ENCODE measurements at regions not wholly inside any gene's neighbourhood (a gene's known extent, or its start where the extent isn't known, plus 50 kb on each side); places are given as distances from the start of the nearest gene placed in this dataset.

- Histone ChIP-seq H3K27me3 (replicated peaks in 1 of 4; ENCODE audit: control insufficient read depth in 3 of 4, extremely low read depth in 1 of 4, insufficient read depth in 3 of 4, low read length in 3 of 4) (no peaks in the 10 kb centered on the region), H4K91ac (replicated peaks; ENCODE audit: insufficient read length, low read length) (no peak overlapping the region), H3K23ac (ENCODE audit: insufficient read length) (no peak overlapping the region), H3K36me3 (ENCODE audit: control insufficient read depth in 2 of 4, insufficient read depth in 4 of 4, low read length in 3 of 4) (no peaks in the 10 kb centered on the region), H3K27ac (ENCODE audit: low read depth, low read length) (no peak overlapping the region), H2AK5ac (ENCODE audit: low read depth, low read length) (no peak overlapping the region), H3K56ac (replicated peaks; ENCODE audit: insufficient read length, low read depth, low read length) (no peak overlapping the region), H2BK12ac (ENCODE audit: low read depth, low read length) (no peak overlapping the region), H3K4me3 (ENCODE audit: extremely low read depth in 1 of 4, insufficient read depth in 2 of 4, low read depth in 3 of 4, low read length in 4 of 4) (no peak overlapping the region), H4K8ac (ENCODE audit: extremely low read depth, insufficient read depth, low read length) (no peak overlapping the region), H3K14ac (ENCODE audit: insufficient read length) (no peak overlapping the region), H4K20me1 (replicated peaks in 1 of 2; ENCODE audit: control insufficient read depth in 1 of 2, insufficient read depth in 2 of 2, low read length in 2 of 2) (no peaks in the 10 kb centered on the region), H2BK20ac (ENCODE audit: low read length) (no peak overlapping the region), H2BK120ac (replicated peaks; ENCODE audit: low read depth, low read length) (no peak overlapping the region), H2BK5ac (ENCODE audit: low read depth, low read length) (no peak overlapping the region), H3K4me1 (replicated peaks in 1 of 4; ENCODE audit: control insufficient read depth in 3 of 4, insufficient read depth in 4 of 4, low read length in 3 of 4) (no peaks in the 10 kb centered on the region), H2AFZ (ENCODE audit: low read length) (no peak overlapping the region), H3K4ac (replicated peaks; ENCODE audit: insufficient read length, low read depth, low read length) (no peak overlapping the region), H3K4me2 (ENCODE audit: insufficient read depth in 1 of 2, low read depth in 2 of 2, low read length in 2 of 2) (no peak overlapping the region), H3K9ac (replicated peaks in 1 of 4; ENCODE audit: extremely low read depth in 1 of 4, low read depth in 3 of 4, low read length in 3 of 4) (no peak overlapping the region), H3K18ac (ENCODE audit: extremely low read depth, low read length) (no peak overlapping the region), H4K5ac (ENCODE audit: insufficient read length, low read depth, low read length) (no peak overlapping the region), H3K23me2 (ENCODE audit: low read depth, low read length) (no peaks in the 10 kb centered on the region; the same call in 1 of the 2 replicates), H3K79me2 (ENCODE audit: control insufficient read depth in 1 of 2, insufficient read depth in 2 of 2, low read length in 2 of 2) (no peaks in the 10 kb centered on the region), H2BK15ac (ENCODE audit: low read length) (no peak overlapping the region), H3K9me3 (ENCODE audit: insufficient read depth in 2 of 2, low read depth in 1 of 2, low read length in 1 of 2) (peaks cover 3 to 12% of the 10 kb centered on the region in 2 experiments), H3K79me1 (ENCODE audit: low read depth, low read length) (no peaks in the 10 kb centered on the region)
- FAIRE-seq (no peak), DNase-seq (ENCODE audit: low read depth in 1 of 2, low spot score in 2 of 2) (no peak)
- TF ChIP-seq SIRT6 (IDR thresholded peaks at IDR 0.05; ENCODE audit: low read length), result no peak
- TF ChIP-seq CEBPB (IDR thresholded peaks at IDR 0.05; ENCODE audit: low read depth, low read length), result peak; percentile 59; the same call in 1 of the 2 replicates
- WGBS, 2 experiments (ENCODE audit: extremely low coverage in 1 of 2, insufficient coverage in 1 of 2, insufficient read length in 1 of 2, insufficient replicate concordance in 2 of 2, low coverage in 1 of 2, low lambda C conversion rate in 2 of 2, missing lambda C conversion rate in 1 of 2), result 100% methylated on average over 1 of the region's 1 CpG; no CpG with 5 or more reads in 1 of the 2 experiments
- CTCF ChIA-PET (ENCODE audit: partially characterized antibody), result no interaction called here
- POLR2A ChIA-PET (ENCODE audit: partially characterized antibody), result no interaction called here
Measured at GRCh38 chr6:66082914-66083313, 375.9 kb upstream of the EYS start.

Data from H1 (cell line).